ENCODE measurements at regions not wholly inside any gene's neighbourhood (a gene's known extent, or its start where the extent isn't known, plus 50 kb on each side); places are given as distances from the start of the nearest gene placed in this dataset.

- TF ChIP-seq NFIC (IDR thresholded peaks at IDR 0.05), result no peak
- TF ChIP-seq FOXM1 (IDR thresholded peaks at IDR 0.05; ENCODE audit: borderline replicate concordance, low read depth), result no peak
- no peak for TF ChIP-seq REST (IDR thresholded peaks at IDR 0.05; ENCODE audit: low read depth)
- TF ChIP-seq TCF12 (IDR thresholded peaks at IDR 0.05; ENCODE audit: low read depth), result no peak
- no peak for TF ChIP-seq MAX (IDR thresholded peaks at IDR 0.05)
- TF ChIP-seq CEBPB (IDR thresholded peaks at IDR 0.05), result no peak
- TF ChIP-seq EP300 (IDR thresholded peaks at IDR 0.05; ENCODE audit: borderline replicate concordance), result no peak
Measured at GRCh38 chr2:10504994-10505820, 57.1 kb upstream of the ODC1 start.

Measured in Ishikawa (cell line).